ENCODE measurements at regions not wholly inside any gene's neighbourhood (a gene's known extent, or its start where the extent isn't known, plus 50 kb on each side); places are given as distances from the start of the nearest gene placed in this dataset.

DNA sequence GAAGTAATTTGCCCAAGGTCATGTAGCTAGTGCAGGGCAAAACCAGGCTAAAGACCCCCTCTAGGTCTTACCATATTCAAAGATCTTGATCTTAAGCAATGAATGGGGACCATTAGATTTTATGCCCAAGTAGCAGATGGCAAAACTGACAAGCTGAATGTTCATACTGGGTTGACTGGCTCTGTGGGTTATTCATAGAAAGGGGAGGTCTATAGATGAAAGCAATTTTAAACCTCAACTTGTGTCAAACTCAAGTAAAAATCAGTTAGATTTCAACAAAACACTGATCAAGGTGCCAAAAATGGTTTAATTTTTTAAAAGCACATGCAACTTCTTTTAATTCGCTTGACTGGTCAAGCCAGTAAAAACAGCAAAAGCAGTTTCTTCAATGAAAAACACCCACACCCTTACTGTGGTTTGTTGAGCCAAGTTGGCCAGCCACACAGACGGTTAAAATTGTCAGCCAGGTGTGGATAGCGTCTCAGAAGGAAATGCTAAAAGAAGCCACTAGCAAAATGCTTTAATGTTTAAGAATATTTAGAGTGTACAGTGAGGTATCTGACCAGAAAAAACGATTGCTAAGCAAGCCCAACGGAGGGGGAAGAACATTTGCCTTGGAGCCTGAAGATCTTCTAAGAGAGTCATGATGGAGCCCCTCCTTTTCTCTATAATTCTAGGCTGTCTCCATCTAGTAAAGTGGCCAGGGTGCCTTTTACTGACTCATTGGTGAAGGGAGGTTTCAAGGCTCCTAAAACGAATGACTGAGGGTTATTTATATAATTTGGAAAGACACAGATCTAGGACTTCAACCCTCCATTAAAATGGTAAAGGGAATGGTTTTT, 539.6 kb upstream of the CLINT1 start:
- DNase-seq (ENCODE audit: low read depth) = no peak

DNA sequence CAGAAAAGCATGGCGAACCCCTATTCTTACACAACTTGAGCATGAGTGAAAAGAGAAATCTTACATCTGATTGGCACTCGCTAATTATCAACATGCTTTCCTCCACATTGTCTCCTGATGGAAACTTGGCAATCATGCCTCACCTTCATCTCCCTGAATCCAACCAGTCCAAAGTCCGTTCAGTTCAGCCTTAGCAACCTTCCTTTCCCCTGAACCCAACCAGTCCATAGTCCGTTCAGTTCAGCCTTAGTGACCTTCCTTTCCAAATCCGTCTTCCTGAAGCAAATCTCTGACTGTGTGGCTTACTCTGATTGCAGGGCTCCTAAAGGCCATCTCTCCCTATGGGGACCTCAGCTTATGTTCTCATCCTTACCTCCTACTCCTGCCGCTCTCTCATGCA, 538.3 kb upstream of the CLINT1 start:
- no peak for DNase-seq (ENCODE audit: low read depth)

DNA sequence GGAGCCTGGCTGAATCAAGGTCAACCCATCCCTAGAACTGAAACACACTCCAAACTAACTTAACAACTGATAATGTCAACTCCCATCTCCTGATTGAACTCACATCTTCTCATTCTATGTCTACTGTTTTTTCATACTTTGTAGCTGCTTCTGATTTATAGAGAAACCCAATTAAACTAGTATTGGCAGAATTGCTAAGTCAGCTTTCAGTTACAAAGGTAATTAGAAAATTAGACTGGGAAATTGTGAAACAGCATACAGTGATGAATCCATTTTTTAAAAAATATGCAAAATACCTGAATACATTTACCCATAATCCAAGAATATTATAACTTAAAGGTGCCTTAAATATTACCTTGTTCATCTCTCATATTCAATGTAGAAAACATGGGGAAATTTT, 535.2 kb upstream of the CLINT1 start:
- no peak for DNase-seq (ENCODE audit: low read depth)

DNA sequence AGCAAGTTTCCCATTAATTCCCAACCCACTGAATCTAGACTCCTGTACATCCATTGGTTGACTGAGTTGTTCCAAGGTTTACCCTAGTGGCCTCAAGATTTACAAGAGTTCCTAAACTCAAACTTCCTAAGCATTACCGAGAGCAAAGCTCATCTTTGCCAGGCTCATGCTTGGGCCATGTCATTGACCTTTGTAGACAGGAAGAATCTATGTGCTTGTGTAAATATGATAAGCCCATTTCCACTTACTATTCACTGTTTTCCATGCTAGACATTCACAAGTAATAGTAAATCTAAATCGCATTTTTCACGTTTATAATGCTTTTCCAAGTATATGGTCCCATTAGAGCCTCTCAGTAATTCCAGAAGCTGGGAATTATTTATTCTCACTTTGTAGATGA, 534.5 kb upstream of the CLINT1 start:
- no peak for DNase-seq (ENCODE audit: low read depth)

DNA sequence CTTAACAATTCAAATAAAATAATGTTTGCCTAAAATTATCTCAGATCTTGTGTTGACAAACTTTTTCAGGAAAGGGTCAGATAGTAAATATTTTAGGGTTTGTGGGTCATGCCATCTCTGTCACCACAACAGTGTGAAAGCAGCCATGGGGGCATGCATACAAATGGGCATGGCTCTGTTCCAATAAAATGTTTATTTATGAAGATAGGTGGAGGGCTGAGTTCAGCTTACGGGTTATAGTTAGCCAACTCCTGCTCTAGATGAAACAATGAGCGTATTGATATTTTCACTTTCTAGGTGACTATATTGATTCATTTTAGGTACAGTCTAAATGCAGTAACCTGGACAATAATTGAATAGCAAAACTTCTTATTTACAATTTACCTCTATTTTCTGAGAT, 533.8 kb upstream of the CLINT1 start:
- DNase-seq (ENCODE audit: low read depth) = no peak

DNA sequence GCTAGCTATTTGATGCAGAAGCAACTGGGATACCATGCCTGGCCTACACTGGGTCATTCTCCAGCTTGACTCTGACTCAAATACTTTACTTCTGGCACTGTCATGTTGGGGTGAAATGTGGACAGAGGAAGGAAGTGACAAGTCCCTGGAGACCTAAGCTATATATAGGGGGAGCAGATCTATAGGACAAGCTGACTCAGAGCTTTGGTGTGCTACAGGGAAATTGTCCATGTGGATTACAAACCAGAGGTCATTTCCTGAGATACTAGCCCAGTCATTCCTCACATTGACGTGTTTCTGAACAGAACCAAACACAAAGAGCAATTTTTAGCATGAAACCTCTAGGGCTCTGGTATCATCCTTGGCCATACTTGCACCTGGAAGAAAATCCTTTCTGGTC, 531.6 kb upstream of the CLINT1 start:
- peak; percentile 96 for DNase-seq (ENCODE audit: low read depth)

DNA sequence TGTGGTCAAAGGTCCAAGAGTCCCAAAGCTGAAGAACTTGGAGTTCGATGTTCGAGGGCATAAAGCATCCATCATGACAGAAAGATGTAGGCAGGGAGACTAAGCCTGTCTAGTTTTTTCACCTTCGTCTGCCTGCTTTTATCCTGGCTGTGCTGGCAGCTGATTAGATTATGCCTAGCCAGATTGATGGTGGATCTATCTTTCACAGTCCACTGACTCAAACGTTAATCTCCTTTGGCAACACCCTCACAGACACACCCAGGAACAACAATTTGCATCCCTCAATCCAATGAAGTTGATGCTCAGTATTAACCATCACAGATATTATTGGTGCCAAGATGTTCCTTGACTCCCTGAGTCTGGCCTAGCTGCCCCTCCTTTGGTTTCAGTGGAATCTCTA, 530.8 kb upstream of the CLINT1 start:
- DNase-seq (ENCODE audit: low read depth) = no peak

DNA sequence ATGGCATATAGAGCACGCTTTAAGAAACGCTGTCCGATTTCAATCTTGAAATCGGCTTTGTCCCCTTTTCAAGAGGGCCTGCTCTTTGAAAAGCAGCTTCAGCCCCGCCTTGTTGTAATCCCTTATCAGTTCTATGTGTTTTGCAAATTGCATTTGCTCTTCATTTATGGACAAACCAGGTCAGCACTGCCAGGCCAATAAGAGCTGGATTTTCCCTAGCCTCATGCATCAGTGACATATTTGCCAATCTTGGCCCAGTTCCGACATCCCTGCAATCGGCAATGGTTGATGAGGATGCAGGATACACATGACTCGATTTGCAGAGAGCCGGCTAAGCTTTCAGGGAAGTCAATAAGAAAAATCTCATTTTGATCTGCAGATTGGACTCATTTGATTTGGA, 529.1 kb upstream of the CLINT1 start:
- DNase-seq (ENCODE audit: low read depth) = no peak

DNA sequence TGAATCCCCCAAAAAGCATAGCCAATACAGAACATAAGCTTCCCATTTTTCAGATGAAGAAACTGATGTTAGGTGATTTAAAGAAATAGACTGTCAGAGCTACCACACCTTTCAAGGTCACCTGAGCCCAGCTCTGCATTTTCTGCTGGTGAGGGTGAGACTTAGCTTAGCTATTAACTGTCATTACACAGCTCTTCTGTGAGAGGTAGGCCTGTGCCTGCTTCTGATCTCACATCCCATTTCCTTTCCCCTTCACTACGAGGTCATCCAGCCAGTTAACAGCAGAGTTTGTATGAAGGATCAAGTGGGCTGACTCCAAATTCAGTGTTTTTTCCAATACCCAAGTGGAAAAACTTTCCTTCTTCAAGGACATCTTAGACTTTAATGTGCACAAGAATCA, 528.6 kb upstream of the CLINT1 start:
- no peak for DNase-seq (ENCODE audit: low read depth)

DNA sequence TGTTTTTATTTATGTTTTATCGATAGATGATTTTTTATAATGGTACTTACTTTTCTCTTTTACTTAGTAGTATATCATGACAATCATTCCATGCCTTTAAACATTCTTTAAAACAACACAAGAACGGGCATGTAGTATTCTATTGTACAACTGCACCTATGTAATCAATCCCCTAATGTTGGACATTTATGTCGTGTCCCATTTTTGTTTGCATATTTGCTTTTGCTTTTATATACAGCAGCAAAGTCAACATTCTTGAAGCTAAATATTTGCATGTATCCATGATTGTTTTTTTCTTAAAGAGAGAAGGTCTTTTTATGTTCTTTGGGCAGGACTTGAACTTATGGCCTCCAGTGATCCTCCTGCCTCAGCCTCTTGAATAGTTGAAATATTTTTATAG, 527.0 kb upstream of the CLINT1 start:
- DNase-seq (ENCODE audit: low read depth) = no peak

DNA sequence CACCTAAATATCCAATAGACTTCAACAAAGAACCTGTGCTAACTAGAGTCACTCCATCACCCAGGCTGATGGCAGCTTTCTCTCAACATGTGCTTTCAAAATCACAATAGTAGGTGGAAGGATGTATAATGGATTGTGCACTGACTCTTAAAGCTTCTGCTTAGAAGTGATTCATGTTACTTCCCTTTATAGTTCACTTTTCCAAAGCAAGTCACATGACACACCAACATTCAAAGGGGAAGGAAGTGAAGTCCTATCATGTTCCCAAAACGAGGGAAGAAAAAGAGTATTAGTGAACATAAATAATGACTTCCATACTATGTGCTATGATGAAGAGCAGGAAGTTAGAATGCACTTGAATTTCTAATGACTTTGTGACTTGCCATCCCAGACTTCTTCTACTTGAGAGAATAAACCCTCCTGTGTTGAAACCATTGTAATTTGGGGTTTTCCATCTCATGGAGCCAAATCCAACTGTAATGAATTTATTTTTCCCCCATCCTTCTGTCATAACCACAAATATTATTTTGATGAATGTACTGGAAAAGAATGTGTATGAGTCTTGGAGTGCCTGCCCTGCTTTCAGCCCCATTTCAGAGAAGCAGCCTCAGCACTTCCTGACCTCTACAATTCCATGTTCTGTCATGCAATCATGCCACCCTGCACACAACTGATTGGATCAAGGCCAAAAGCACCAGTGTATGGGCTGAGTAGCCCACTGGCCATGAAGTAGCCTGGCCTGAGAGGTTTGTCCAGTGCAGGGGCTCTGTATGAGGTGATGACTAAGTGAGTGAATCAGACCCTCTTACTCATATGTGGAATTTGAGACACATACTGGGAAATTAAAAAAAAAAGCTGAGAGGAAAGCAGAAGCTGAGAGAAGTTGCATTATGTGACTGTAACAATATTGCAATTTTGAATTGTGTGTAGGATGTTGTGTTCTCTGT, 525.9 kb upstream of the CLINT1 start:
- peak; percentile 99 for DNase-seq (ENCODE audit: low read depth)

DNA sequence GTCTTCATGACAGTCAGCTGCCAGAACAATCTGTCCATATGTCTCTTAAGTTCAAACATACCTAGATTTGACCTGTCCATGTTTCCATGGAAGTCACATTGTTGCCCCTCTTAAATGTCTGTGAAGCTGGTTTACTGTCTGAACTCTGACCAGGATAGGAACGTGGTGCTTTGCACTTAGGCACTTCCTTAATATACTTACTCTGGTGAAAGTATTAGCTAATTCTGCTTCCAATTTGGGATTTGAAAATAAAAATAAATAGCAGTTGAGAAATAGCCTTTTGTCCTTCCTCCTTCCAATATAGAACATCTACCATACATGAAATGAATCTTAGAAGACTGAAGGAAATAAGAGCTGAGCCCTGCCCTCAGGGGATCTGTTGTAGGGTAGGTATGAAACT, 524.5 kb upstream of the CLINT1 start:
- no peak for DNase-seq (ENCODE audit: low read depth)

DNA sequence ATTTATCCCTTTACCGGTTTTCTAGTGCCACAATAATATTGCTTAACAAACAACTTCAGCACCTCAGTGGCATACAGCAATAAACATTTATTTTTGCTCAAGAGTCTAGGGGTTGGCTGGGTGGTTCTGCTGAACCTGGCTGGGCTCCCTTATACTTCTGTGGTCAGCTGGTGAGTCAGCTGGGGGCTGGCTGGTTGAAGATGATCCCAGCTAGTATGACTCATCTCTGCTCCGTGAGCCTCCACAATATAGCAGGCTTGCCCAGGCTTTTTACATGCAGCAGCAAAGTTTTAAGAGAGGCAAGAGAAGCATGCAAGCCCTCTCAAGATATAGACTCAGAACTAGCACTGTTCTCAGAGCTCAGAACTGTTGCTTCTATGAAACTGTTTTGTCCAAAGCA, 523.5 kb upstream of the CLINT1 start:
- peak; percentile 98 for DNase-seq (ENCODE audit: low read depth)

DNA sequence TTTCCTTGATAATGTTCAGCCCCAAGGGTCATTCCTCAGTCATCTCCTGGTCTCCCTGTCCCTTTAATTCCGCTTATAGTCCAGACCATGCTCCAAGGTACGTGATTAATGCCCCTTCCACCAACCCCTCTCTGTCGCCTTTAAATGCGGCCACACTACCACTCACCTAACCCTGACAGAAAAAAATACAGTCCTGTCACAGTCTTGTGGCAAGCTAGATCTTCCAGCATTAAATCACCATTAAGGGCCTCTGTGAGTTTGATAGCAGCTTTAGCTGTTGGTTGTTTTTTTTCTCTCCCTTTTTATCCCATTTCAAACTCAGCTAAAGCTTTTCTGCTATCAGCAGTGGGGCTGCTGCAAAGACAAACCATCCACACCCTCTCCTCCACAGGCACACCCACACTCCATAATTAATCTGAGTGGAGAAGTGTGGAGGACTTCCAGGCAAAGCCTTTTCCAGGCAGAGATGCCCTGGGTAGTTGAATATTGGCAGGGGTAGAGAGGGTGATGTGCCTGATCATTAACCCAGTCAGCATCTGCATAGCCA, 522.7 kb upstream of the CLINT1 start:
- DNase-seq (ENCODE audit: low read depth) = no peak

DNA sequence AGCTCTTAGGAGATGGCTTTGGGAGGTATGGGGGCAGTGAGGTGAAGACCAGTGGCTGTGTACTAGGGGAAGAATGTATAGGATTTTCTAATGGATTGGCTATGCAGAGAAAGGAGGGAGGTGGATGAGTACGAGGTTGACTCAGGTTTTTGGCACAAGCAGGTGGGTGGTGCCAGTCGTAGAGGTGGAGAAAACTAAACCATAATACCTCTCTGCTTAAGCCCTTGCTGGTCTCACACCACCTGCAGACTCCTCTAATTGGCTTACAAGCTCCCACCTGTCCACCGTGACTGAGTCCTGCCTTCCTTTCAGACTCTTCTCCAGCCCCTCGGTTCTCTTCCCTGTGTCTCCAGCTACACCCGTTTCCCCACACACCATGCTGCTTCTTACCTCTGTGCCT, 521.7 kb upstream of the CLINT1 start:
- no peak for DNase-seq (ENCODE audit: low read depth)

DNA sequence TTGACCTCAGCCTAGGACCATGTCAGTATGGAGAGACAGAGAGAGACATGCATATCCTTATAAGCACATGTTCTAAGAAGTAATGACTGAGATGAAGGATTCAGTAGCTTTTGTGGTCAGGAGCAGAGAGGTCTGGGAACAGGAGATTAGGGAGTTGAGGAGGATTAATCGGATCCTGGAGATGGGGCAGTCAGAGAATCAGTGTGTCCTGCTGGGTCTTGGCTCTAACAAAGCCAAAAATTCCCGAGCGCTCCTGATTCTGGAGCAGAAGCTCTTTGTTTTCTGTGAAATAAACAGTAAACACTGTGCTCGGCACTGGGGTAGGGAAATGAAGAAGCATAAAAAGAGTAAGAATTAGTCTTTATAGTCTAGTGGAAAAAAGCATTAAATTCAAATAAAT, 520.0 kb upstream of the CLINT1 start:
- no peak for DNase-seq (ENCODE audit: low read depth)

DNA sequence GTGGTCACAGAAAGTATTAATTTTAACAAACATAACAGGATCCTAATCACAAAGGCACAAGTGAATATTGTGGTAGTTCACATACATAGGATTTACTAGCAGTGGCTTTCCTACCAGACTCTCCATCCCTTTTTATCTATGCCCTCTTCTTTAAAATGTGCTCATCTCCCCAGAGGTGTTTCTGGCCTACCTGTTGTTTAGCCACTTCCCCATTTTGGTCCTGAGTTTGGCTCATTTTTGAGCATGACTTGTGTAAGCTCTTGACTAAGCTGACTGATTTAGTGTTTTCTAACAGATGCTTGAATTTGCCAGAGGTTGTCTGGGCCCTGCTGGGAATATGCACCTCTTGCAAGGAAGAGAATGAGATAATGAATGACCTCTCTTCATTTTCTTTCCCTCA, 517.7 kb upstream of the CLINT1 start:
- no peak for DNase-seq (ENCODE audit: low read depth)

DNA sequence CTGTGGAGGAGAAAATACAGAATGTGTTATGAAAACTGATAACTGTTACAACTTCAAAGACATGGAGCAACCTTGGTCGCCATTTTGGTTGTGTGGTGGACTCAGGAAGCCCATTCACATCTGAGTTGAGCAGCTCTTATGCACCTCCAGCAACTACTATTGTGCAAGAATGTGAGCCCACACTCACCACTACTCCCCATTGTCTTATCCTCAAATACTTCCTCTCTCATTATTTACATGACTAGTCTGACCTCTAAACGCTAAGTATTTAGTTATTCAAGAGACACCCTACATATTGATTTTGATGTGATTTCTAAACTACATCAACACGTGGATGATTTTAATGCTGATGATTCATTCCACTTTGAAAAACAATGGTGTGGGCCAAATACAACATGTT, 516.6 kb upstream of the CLINT1 start:
- no peak for DNase-seq (ENCODE audit: low read depth)

DNA sequence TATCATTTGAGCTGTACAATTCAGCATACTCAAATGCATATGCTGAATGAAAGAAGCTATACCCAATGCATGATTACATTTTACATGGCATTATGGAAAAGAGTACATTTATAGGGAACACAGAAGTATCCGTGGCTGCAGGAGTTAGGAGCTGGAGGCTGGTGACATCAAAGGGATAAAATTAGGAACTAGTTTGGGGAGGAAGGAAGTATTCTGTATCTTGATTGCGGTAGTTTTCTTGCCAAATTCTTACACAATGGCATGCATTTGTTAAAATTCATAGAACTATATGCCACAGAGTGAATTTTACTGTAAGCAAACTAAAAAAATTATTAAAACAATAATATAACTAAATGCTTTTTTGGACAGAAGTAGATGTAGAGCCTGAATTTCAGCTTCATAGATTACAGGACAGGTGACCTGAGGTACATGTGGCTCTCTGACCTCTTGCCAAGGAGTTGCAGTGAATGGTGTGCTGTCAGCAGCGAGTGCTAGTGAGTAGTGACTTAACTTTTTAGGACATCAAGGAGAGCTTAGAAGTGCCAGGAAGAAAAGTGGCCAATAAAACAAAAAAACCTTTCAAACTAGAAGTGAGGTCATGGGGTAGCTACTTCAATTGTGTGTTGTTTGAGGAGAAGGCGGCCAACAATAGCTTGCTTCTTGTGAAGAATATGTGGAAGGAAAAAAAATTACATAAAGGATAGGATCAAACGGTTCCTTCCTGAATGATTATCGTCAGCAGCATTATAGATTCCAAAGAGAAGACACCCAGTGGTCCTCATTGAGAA, 514.9 kb upstream of the CLINT1 start:
- DNase-seq (ENCODE audit: low read depth) = no peak

DNA sequence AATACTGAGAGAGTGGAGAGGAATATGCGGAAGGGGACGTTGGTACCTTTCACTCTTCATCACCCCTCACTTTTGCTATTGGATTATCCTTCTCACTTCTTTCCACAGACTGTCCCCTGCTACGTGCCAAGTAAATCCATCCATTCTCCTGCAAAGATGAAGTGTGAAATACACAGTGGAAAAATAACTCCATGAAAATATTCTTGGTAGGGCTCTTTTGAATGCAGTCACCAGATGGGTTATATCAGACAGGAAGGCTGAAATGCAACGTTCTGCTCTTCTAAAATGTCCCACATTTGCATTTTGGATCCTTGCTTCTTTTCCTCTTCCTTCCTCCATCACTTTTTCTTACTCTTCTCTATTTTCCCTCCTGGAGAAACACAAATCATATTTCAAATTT, 510.3 kb upstream of the CLINT1 start:
- no peak for DNase-seq (ENCODE audit: low read depth)

DNA sequence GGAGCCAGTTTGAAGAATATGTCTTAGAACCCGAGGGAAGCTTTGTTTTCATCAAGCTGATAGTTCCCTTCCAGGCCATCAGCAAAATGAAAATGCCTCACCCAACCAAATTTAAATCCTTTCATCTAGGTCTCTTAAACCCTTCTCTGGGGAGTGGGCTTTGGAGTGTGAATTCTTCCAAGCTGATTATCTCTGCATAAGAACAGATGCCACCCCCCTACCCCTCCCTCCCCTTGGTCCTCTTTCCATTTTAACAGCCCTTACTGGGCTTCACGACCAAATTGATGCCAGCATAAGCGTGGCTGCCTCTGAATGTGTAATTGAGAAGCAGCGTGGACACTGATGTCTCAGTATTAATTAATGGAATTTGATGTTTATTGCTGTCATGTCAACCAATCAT, 509.7 kb upstream of the CLINT1 start:
- no peak for DNase-seq (ENCODE audit: low read depth)

DNA sequence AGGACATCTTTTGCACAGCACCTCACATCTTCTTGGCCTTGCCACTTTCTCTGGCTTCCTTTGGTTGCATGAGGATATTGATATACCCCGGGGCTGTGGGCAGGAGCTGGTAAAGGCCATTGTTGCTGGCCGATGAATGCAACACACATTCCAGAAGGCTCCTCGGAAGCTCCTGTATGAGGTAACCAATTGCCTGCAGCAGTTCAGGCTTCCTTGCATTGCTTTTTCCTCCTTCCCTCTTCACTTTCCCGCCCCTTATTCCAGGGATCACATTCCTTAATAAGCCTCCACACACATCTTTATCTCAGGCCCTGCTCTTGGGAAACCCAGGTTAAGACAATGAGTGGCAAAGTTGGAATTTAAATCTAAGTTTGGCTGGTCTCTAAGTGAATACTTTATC, 505.4 kb upstream of the CLINT1 start:
- DNase-seq (ENCODE audit: low read depth) = no peak
